HG03039 (cell line): ENCODE measurements at regions not wholly inside any gene's neighbourhood (a gene's known extent, or its start where the extent isn't known, plus 50 kb on each side); places are given as distances from the start of the nearest gene placed in this dataset.
"Not testable (repeated sequence)": the region's sequence is repeated elsewhere in the genome, so short reads cannot be mapped to it uniquely, and the experiment has no call there.

Experiments
- ATAC-seq: cut with Tn5 transposase; IDR thresholded peaks from one replicate; pipeline ENCODE4 v1.9.1; 2021; ENCODE audit warnings: mild to moderate bottlenecking, moderate library complexity; ENCODE audit not compliant: unreplicated experiment

DNA sequence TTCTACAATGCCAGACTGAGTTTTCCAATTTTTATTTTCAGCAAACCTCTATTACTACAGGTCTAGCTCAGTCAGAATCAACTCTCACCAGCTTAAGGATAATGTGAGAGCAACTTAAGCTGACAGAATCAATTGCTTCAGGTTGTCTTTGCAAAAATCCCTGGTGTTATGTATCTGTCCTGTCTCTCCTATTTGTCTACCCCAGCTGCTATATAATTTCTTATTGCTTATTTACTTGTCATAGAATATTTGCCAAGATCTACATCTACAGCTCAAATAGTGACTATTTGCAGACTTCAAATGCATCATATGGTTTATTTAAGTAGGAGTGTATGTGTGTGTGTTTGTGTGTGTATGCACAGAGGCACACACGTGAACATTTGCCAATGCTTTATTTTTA lies 54.1 kb downstream of the FOXG1 start:
- ATAC-seq, result no peak

- ATAC-seq, result no peak
Observed at GRCh38 chr14:28821993-28822392, 55.4 kb downstream of the FOXG1 start.

- ATAC-seq, result no peak
Observed at GRCh38 chr14:28823245-28823644, 56.7 kb downstream of the FOXG1 start.

DNA sequence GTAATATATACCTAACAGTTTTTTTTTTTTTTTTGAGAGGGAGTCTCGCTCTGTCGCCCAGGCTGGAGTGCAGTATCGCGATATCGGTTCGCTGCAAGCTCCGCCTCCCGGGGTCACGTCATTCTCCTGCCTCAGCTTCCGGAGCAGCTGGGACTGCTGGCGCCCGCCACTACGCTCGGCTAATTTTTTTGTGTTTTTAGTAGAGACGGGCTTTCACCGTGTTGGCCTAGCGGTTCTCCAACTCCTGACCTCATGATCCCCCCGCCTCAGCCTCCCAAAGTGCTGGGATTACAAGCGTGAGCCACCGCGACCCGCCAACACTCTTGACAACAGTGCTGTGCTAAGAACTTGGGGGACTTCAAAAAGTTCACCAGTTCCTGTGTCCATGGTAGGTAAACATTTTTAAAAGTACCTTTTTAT lies 63.5 kb downstream of the FOXG1 start:
- no peak for ATAC-seq

GRCh38 chr14:28831126-28831525 lies 64.5 kb downstream of the FOXG1 start:
- peak; percentile 97 for ATAC-seq

DNA sequence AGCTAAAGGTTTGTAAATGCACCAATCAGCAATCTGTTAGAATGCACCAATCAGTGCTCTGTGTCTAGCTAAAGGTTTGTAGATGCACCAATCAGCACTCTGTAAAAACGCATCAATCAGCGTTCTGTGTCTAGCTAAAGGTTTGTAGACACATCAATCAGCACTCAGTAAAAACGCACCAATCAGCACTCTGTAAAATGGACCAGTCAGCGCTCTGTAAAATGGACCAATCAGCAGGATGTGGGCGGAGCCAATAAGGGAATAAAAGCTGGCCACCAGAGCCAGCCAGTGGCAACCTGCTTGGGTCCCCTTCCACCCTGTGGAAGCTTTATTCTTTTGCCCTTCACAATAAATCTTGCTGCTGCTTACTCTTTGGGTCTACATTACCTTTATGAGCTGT lies 76.0 kb downstream of the FOXG1 start:
- ATAC-seq, result not testable (repeated sequence)

DNA sequence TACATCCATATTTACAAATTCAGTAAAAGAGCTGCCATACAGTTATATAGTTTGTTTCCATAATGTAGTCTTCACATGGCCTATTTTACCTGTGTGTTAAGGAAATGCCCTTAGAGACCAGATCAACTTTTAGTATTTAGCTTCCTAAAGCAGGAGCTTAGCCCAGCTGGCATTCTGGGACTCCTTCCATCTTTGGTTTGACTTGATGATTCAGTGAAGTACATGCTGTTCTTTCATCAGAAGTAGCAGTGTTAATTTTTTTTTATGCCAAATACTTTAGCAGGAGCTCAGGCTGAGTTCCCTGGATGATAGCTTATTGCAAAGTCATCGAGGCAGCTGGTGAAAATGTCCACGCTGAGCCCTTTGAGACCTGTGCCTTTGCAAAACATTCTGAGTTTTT lies 101.0 kb downstream of the FOXG1 start:
- ATAC-seq, result no peak

DNA sequence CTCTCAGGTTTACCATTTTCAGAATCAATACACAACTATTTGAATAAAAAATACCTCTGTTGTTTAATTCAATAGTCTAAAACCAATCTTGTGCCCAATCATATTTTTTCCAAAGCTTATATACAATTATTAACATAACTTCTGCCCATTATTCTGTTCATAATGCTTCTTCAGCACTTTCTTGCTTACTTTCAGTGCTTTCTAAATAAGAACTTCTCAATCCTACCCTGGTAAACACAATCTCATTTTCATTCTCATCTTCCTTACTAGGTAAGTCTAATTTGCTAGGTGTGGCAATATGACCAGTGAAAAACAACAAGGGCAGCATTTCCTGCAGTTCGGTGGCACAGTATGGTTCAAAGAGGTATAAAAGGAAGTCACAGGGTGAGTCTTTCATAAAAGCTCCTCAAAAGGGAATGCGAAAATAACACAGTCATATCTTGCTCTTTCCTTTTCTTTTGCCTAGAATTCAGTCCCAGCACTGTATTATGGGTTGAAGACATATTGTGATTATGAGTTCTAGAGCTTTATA lies 103.5 kb downstream of the FOXG1 start:
- no peak for ATAC-seq

DNA sequence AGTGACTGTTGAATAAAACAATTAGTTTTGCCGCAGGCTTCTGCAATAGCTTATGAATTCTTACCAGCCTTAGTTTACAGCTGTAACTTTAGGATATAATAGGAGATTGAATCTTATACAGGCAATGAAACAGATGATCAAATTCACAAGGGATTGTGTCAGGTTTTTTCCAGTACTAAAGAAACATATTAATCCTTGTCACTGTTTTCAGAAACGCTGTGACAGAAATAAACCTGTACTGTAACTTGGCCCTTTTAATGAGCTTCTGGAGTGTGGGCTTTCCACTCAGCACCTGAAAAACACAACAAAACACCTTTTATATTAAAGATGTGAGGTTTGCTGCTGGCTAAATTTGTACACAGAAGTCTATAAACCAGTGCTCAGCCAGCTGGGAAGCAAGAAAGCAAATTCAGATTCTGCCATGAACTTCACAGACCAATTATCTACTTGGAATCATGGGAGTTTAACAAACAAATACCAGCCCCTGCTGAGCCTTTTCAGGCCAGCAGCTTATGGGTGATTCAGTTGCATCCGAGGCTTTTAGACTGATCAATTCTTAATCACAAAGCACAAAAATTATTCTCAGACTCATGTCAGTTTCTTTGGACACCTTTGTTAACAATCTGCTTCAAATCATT lies 109.5 kb downstream of the FOXG1 start:
- ATAC-seq, result no peak

DNA sequence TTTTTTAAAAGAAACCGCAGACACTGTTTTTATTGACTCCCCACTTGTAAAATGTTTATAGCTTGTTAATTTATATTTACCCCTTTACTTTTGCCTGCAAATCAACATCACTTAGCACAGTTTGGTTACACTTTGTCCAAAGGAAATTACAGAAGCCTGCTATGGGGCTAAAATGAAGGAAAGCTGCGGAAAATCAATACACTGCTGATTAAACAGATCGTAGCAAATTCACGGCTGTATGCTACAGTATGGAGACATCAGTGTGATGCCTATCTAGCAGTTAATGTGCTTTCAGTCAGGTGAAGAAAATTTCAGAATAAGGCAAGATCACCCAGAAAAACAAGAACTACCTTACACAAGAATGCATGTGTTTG lies 110.0 kb downstream of the FOXG1 start:
- no peak for ATAC-seq

DNA sequence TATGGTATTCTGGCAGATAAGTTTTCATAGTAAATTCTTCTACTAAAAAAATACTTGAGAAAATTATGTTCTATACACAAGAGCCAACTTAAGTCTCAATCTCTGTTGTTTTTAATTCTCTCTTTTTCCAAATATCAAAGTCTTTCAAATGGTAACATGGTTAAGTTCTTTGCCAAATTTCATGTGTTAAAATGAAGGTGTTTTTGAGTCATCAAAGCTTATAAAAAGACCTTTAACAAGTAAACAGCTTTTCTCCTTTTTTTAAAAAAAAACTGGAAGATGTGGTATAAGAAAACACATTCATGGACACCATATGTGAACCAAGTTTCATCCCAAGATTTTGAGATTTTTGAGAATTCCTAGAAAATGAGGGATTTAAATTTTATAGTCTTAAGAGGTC lies 111.3 kb downstream of the FOXG1 start:
- no peak for ATAC-seq

DNA sequence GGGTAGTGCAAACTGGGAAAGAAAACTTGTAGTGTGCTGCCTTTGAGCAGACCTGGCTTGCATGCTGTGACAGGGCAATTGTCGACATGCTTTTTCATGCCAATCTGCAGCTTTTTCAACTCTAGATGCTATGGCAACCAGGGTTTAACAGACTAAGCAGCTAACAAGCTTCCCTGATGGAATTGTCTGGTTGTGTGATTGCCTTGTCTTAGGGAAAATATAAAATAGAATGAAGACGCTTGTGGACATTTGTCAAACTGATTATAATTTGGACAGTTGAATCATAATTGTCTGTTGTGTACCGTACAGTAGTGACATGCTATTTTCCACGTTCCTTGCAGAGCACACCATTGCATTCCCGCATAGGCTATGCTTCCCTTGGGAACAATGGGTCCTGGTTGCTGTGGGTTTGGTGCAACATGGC lies 113.0 kb downstream of the FOXG1 start:
- no peak for ATAC-seq

GRCh38 chr14:28886940-28887339 lies 120.4 kb downstream of the FOXG1 start:
- ATAC-seq, result no peak

DNA sequence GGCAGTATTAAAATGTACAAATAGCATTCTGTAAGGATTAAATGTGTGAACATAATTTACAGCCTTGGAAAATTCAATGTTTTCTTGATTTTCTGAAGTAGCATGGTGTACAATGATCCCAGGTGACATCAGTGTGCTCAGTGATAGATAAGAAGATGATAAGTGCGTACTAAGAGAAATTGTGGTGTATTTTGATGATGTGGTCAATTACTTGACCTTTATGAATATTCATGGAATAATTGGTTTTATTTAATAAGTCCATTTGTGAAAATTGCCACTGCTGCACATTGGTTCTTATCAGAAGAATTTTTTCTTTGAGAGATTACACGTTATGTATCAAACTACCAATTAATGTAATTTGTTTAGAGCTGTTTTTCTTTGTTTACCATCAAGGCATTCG lies 128.8 kb downstream of the FOXG1 start:
- no peak for ATAC-seq

GRCh38 chr14:28896337-28896736 lies 129.8 kb downstream of the FOXG1 start:
- no peak for ATAC-seq

- no peak for ATAC-seq
Observed at GRCh38 chr14:28901631-28902030, 135.0 kb downstream of the FOXG1 start.

GRCh38 chr14:28902930-28903329 lies 136.3 kb downstream of the FOXG1 start:
- ATAC-seq, result no peak

DNA sequence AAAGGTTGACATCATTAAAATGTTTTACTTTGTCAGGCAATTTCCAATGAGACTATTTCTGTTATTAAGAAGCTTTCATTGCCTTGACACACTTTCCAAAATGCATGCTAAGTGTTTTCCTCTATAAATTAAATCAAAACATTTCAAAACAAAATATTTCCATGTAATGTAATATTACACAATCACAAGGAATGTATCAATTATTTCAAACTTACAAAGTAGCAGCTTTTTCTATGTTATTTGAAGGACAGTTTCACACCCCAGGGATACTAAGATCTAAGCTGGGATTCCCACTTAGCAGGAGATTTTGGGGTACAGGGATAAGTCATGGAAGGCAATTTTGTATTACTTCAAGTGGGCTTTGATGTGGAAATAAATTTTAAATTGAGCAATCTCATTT lies 144.9 kb downstream of the FOXG1 start:
- ATAC-seq, result no peak

DNA sequence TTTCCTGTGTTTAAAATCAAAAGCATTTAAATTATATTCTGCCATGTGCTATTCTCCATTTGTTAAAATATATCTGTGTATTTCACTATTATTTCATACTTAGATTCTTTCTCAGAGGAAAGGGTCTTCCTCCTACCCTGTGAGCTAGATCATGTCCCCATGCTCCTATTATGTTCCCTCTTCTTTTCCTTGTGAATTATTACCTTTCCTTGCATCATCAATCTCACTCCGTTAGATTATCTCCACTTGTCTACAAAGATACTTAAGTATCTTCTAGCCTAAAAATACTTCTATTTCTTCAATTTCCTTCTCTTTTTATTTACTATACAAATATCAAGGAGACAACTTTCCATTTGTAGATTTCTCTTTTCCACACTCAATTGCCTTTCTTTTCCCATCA lies 146.5 kb downstream of the FOXG1 start:
- no peak for ATAC-seq

DNA sequence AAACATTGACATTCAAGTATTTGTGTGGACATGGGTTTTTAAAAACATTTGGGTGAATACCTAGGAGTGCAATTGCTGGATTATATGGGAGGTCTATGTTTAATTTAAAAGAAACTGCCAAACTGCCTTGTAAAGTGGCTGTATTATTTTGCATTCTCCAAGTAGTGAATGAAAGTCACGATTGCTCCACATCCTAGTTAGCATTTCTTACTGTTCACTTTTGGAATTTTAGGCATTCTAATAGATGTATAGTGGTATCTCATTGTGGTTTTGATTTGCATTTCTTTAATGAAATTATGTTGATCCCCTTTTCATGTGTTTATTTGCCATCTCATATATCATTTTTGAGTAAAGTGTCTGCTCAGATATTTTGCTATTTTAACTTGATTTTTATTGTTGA lies 159.5 kb downstream of the FOXG1 start:
- ATAC-seq, result no peak

GRCh38 chr14:28931999-28932398 lies 165.4 kb downstream of the FOXG1 start:
- ATAC-seq, result no peak

- ATAC-seq, result no peak
Observed at GRCh38 chr14:28936601-28937000, 170.0 kb downstream of the FOXG1 start.

DNA sequence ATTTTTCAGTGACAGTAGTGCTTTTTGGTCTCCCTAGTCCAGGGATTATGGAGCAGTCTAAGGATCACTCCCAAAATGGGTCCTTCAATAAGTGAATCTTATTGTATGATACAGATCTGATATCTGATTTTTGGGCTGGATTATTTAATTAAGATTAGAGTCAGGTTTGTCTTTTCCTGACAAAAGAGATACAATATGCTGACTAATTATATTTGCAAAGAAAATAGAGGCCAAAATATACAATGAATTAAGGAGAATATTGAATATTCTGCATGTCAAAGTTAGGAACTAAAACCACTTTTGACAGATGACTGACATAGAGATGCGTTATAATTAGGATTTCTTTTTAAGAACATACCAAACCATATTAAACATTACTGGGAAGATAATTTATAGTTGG lies 175.2 kb downstream of the FOXG1 start:
- no peak for ATAC-seq
